Cardiac septum (tissue), 1 donor: ENCODE measurements at regions not wholly inside any gene's neighbourhood (a gene's known extent, or its start where the extent isn't known, plus 50 kb on each side); places are given as distances from the start of the nearest gene placed in this dataset.

Experiments used
- DNase-seq: peaks from one replicate; pipeline ENCODE4 v3.0.0-alpha.2; 2020; ENCODE audit warnings: low spot score
- intact Hi-C: fragments of 100-400 bp; cut with DNase I; formaldehyde crosslinking; loops from one replicate; pipeline ENCODE4 v1.14.0; 2022
- donor health status: DM: no; HTN: no; CAD: no.

DNA sequence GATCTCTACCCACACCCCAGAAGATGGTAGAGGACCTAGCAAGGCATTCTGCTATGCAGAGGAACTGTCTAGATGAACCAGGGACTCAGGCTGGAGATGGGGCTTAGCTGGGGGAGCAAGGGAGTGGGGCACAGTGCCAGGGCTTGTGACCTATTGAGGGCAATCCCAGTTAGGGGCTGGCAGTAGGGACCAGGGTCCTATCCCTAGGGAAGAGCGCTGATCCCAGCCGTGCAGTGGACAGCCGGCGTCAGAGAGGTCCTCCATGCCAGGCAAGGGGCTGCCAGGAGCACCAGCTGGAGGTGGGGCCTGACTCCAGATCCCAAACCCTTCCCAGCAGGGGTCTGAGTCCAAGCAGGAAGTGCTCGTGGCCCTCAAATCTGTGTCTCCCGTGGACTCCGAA is 52.7 kb upstream of the NEURL1B start:
- no peak for DNase-seq
- intact Hi-C loops: no loop called here

GRCh38 chr5:172587061-172587405 is 54.0 kb upstream of the NEURL1B start:
- no peak for DNase-seq
- intact Hi-C loops: no loop called here

- no peak for DNase-seq
- intact Hi-C loops: no loop called here
Observed at GRCh38 chr5:172586125-172587060, 54.7 kb upstream of the NEURL1B start.

DNA sequence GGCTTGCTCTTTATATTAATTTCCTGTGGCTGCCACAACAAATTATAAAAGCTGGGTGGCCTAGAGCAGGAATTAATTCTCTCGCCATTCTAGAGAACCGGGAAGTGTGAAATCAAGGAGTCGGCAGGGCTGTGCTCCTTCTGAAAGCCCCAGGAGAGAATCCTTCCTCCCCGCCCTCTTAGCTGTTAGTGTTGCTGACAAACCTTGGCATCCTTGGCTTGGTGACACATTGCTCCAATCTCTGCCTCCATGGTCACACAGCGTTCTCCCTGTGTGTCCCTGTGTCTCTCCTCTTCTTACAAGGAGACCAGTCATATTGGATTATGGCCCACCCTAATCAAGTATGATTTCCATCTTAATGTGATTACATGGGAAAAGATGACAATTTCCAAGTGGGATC is 55.9 kb upstream of the NEURL1B start:
- no peak for DNase-seq
- intact Hi-C loops: no loop called here

DNA sequence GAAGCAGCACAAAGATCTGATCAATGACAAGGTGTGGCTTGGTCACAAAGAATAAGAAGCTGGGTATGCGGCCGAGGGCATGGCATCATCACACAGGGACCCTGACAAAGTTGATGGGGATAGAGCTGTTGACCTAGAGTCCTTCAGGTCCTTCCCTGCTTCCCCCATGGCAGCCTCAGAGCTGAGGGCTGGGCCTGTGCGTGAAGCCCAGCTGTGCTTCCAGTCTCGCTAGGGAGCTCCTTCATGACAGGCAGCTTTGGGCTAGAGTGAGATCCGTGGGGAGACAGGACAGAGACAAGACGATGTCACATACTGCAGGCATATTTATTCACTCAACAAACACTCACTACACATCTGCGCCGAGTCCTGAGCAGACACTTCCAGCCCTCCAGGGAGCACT is 56.4 kb upstream of the NEURL1B start:
- no peak for DNase-seq
- intact Hi-C loops: loop anchor here (5.0 kb wide), 1 partner anchor 77 kb away; no protein-coding TSS in a partner anchor

DNA sequence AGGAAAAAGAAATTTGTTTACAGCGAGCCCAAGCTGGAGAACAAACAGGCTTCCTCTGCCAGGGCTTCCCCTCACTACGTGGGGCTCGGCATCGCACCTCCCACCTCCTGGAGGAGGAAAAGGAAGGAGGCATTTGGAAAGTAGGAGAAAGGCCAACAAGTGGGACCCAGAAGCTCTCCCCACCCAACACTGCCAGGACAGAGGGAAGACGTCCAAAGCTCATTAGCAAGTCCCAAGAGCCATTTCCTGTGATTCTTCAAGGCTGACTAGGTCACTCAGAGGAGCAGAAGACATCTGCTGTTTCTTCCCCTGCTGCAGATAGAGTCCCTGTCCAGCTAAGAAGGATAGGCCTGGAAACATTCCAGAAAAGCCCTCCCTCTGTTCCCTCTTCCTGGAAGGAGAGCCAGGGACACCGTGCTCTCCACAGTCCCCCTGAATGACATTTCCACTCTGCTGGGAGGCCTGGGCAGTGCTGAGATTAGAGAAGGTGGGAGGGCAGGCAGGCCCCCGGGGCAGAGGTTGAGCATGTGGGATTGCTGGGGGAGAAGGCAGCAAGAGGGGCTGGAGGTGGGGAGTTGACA is 57.0 kb upstream of the NEURL1B start:
- intact Hi-C loops: loop anchor here (5.0 kb wide), 1 partner anchor 77 kb away; no protein-coding TSS in a partner anchor
- no peak for DNase-seq

- no peak for DNase-seq
- intact Hi-C loops: loop anchor here (5.0 kb wide), 1 partner anchor 76 kb away; no protein-coding TSS in a partner anchor
Observed at GRCh38 chr5:172582940-172583339, 58.1 kb upstream of the NEURL1B start.

DNA sequence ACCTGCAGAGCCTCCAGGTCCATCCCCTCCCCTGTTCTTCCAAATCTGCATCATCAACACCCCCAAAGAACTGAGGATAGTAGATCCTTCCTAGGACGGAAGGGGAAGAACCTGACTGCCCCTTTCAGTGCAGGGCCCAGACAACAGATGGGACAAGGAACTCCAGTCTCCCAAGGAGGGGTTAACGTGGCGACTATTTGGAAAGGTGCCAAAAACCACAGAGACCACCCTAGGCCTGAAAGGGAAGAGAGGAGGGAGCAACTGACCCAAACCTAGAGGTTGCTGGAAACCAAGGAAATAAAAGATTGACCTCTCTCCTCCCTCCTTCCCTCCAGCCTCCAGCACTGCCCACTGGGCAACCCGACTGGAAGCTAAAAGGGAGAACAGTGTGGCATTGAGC is 59.7 kb upstream of the NEURL1B start:
- intact Hi-C loops: loop anchor here (5.0 kb wide), 1 partner anchor 74 kb away; no protein-coding TSS in a partner anchor

DNA sequence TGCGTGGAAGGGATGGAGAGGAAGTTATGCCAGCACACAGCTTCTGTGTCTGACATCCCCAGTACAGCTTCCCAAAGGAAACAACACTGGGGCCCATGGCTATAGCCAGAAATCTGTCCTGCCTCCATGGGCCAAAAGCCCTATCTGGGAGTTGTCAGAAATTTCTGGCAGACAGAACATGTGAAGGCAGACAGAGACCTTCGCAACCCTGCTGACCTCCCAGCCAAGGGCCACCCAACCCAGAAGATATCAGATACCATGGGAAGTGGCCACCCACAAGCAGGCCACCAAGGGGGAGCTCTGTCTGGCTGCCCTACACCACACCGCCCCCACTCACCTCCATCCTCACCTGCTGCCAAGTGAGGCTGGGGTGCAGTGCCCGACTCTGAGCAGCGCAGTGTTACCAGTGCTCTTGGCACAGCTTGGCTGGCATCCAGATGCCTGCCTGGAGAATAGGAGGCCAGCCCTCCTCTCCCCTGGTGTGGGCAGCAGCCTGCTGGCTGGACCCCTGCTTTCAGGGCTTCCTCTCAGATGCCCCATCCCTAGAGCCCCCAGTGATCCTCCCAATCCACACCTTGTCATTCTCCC is 61.6 kb upstream of the NEURL1B start:
- no peak for DNase-seq
- intact Hi-C loops: no loop called here

More for the DNA sequence above, 59.7 kb upstream of the NEURL1B start:
- no peak for DNase-seq

DNA sequence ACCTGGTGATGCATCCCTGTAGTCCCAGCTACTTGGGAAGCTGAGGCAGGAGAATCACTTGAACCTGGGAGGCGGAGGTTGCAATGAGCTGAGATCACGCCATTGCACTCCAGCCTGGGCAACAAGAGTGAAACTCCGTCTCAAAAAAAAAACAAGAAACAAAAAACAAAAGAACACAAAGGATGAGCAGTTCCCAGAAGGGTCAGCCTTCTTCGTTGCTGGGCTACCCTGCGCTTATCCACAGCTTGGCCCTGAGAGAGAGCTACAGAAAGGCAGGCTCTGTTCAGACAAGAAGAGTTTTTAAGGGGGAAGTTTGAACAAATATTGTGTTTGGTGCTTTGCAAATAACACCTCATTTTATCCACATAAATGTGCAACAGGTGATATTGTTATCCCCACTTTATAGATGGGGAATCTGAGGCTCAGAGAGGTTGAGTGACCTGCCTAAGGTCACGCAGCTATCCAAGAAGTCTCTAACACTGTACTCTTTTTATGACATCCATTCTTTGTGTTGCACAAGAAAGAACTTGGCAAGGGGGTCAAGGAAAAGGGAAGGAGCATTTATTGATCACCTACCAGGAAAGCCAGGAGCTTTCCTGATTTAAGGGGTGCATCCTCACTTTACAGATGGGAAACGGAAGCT is 63.7 kb upstream of the NEURL1B start:
- intact Hi-C loops: no loop called here
- no peak for DNase-seq

GRCh38 chr5:172575816-172576545 is 65.1 kb upstream of the NEURL1B start:
- DNase-seq: no peak
- intact Hi-C loops: no loop called here

- intact Hi-C loops: no loop called here
- no peak for DNase-seq
Observed at GRCh38 chr5:172575416-172575815, 65.6 kb upstream of the NEURL1B start.

DNA sequence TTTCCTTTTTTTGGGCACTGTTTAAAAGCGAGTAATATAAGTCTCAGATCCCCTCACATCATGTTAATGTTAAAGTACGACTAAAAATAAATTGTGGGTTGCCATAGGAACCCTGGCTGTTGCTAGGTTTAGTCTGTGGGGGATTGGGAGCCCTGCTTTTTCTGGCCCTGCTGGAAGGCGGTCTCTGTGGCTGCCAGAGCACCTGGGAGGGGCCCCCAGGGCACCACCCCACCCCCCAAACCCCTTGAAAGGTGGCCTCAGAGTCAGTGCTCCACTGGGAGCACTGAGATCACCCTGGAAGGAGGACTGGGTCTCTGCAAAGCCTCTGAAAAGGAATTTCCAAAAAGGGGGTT is 66.2 kb upstream of the NEURL1B start:
- no peak for DNase-seq
- intact Hi-C loops: no loop called here

DNA sequence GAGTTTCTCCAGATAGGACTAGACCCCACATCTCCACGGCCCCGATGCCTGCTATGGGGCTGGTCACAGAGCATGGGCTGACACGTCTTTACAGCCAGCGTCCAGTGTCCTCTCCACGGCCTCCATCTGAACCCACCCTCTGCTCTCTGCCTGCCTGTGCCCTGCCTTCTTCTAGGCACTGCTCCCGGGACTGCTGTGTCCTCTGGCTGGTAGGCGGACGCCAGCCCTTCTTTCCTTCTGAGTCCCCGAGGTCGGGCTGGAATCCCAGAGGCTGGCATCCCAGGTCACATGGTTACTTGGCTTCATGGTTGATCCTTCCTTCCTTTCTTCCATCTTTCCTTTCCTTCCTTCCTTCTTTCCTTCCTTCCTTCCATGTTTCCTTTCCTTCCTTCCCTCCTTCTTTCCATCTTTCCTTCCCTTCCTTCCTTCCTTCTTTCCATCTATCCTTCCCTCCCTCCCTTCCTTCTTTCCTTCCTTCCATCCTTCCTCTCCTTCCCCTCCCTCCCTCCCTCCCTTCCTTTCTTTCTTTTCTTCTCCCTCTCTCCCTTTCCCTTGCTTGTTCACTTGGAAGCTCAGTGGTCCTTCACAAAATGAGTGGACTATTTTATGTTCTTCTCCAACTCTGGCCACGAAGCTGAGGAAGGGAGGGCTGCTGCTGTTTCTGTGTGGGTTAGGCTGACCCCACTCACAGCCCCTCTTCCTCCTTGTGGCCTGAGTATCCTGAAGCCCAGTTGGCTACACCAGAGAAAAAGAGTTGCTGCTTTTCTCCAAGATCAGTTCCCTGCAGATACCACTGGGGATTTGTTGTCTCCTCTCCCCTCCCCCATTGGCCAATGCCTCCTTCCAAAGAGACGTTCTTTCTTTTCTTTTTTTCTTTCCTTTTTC is 66.8 kb upstream of the NEURL1B start:
- no peak for DNase-seq
- intact Hi-C loops: no loop called here

GRCh38 chr5:172573120-172573882 is 67.8 kb upstream of the NEURL1B start:
- DNase-seq: no peak
- intact Hi-C loops: no loop called here

GRCh38 chr5:172572440-172572839 is 68.6 kb upstream of the NEURL1B start:
- DNase-seq: no peak
- intact Hi-C loops: no loop called here

- no peak for DNase-seq
- intact Hi-C loops: no loop called here
Observed at GRCh38 chr5:172571892-172572291, 69.2 kb upstream of the NEURL1B start.

DNA sequence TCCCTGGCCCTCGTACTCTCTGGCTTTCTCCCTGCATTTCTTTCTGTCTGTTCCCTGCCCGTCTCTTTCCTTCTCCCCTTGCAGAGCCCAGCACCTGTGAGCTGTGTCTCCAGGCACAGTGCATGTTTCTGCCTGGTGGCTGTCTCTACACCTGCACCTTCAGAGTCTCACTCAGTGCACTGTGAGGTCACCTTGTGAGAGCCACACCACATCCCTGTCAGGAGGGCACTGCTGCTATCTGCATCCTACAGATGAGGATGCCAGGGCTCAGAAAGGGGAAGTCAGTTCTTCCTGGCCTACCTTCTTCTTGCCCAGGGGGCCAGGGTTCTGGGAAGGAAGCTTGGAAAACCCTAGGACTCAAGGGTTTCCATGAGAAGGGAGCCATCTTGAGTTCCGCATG is 69.7 kb upstream of the NEURL1B start:
- intact Hi-C loops: no loop called here
- no peak for DNase-seq
